ENCODE measurements at regions not wholly inside any gene's neighbourhood (a gene's known extent, or its start where the extent isn't known, plus 50 kb on each side); places are given as distances from the start of the nearest gene placed in this dataset.

- intact Hi-C loops (cut with micrococcal nuclease): no loop called here
Measured at GRCh38 chr9:107972346-107972745, 482.8 kb upstream of the KLF4 start.

- intact Hi-C loops (cut with micrococcal nuclease): no loop called here
Measured at GRCh38 chr9:107971241-107971640, 481.7 kb upstream of the KLF4 start.

- intact Hi-C loops (cut with micrococcal nuclease): no loop called here
Measured at GRCh38 chr9:107970726-107971125, 481.2 kb upstream of the KLF4 start.

GRCh38 chr9:107969727-107970126 lies 480.2 kb upstream of the KLF4 start:
- intact Hi-C loops (cut with micrococcal nuclease): no loop called here

GRCh38 chr9:107969141-107969540 lies 479.6 kb upstream of the KLF4 start:
- intact Hi-C loops (cut with micrococcal nuclease): no loop called here

- intact Hi-C loops (cut with micrococcal nuclease): no loop called here
Measured at GRCh38 chr9:107963246-107963645, 473.7 kb upstream of the KLF4 start.

GRCh38 chr9:107960916-107961315 lies 471.3 kb upstream of the KLF4 start:
- intact Hi-C loops (cut with micrococcal nuclease): no loop called here

GRCh38 chr9:107954312-107954711 lies 464.7 kb upstream of the KLF4 start:
- intact Hi-C loops (cut with micrococcal nuclease): no loop called here

GRCh38 chr9:107953556-107954125 lies 464.1 kb upstream of the KLF4 start:
- intact Hi-C loops (cut with micrococcal nuclease): no loop called here

GRCh38 chr9:107952773-107953172 lies 463.2 kb upstream of the KLF4 start:
- intact Hi-C loops (cut with micrococcal nuclease): no loop called here

- intact Hi-C loops (cut with micrococcal nuclease): no loop called here
Measured at GRCh38 chr9:107951511-107951910, 461.9 kb upstream of the KLF4 start.

GRCh38 chr9:107949061-107949460 lies 459.5 kb upstream of the KLF4 start:
- intact Hi-C loops (cut with micrococcal nuclease): no loop called here

- intact Hi-C loops (cut with micrococcal nuclease): no loop called here
Measured at GRCh38 chr9:107948601-107949000, 459.0 kb upstream of the KLF4 start.

GRCh38 chr9:107948086-107948485 lies 458.5 kb upstream of the KLF4 start:
- intact Hi-C loops (cut with micrococcal nuclease): no loop called here

GRCh38 chr9:107946364-107947141 lies 457.0 kb upstream of the KLF4 start:
- intact Hi-C loops (cut with micrococcal nuclease): no loop called here

- intact Hi-C loops (cut with micrococcal nuclease): no loop called here
Measured at GRCh38 chr9:107945961-107946360, 456.4 kb upstream of the KLF4 start.

GRCh38 chr9:107945493-107945892 lies 455.9 kb upstream of the KLF4 start:
- intact Hi-C loops (cut with micrococcal nuclease): no loop called here

- intact Hi-C loops (cut with micrococcal nuclease): no loop called here
Measured at GRCh38 chr9:107944387-107944786, 454.8 kb upstream of the KLF4 start.

GRCh38 chr9:107943901-107944300 lies 454.3 kb upstream of the KLF4 start:
- intact Hi-C loops (cut with micrococcal nuclease): no loop called here

- intact Hi-C loops (cut with micrococcal nuclease): no loop called here
Measured at GRCh38 chr9:107942856-107943255, 453.3 kb upstream of the KLF4 start.

- intact Hi-C loops (cut with micrococcal nuclease): no loop called here
Measured at GRCh38 chr9:107942291-107942690, 452.7 kb upstream of the KLF4 start.

GRCh38 chr9:107940616-107941595 lies 451.3 kb upstream of the KLF4 start:
- intact Hi-C loops (cut with micrococcal nuclease): no loop called here

Data from T-helper 2 cell treated with Interferon-gamma antibody and Interleukin-4, amounts not matched to agents 100 ng/mL and 5 ng/mL, for 36 hours (primary cell).